HepG2 (cell line): ENCODE measurements at regions not wholly inside any gene's neighbourhood (a gene's known extent, or its start where the extent isn't known, plus 50 kb on each side); places are given as distances from the start of the nearest gene placed in this dataset.

Experiments used
- ATAC-seq: fragments of 200-7000 bp; cut with Tn5 transposase; 3 replicates; pipeline ENCODE4 v1.9.1; 2020; ENCODE audit warnings: mild to moderate bottlenecking, moderate library complexity
- BruUV-seq: library from RNA; stranded (reverse); fragments of 400-500 nt; replicated peaks from 2 replicates; lab custom pipeline; 2021; lab: Mats Ljungman, UMichigan
- CTCF ChIA-PET: fragments of 300-600 bp; formaldehyde crosslinking; extraction: SDS; loops from one replicate; lab custom pipeline; 2021; ENCODE audit warnings: low total read pairs, inconsistent platforms, low intra/inter-chr PET ratio; lab: Yijun Ruan, JAX
- POLR2A ChIA-PET: fragments of 350-600 bp; sonication (Branson Sonifier 250); formaldehyde crosslinking; loops from one replicate; lab custom pipeline; 2020; ENCODE audit warnings: antibody characterized with exemption, inconsistent platforms; lab: Yijun Ruan, JAX
- DNase-seq: peaks from one replicate; pipeline ENCODE4 v3.0.0-alpha.2; 2015; ENCODE audit warnings: low spot score
- FAIRE-seq: peaks from 3 replicates; lab custom pipeline; 2011; peaks lifted over from hg19 to GRCh38; lab: Jason Lieb, UNC
- H2AFZ ChIP-seq: one replicate; pipeline ENCODE4 v1.6.1; 2011; ENCODE audit warnings: low read length, inconsistent platforms
- H3K27ac ChIP-seq: fragments of 300-600 bp; 3 replicates; pipeline ENCODE4 v1.8.0; 2011; ENCODE audit warnings: mixed run types, mild to moderate bottlenecking, mixed read lengths, low read length, inconsistent platforms; ENCODE audit not compliant: insufficient read depth; ENCODE audit errors: extremely low read length
- H3K27me3 ChIP-seq, 2 experiments: fragments of 200-600 bp in 1 of 2; 2 replicates in 1 of 2; 3 replicates in 1 of 2; pipeline versions ENCODE4 v1.6.0 to v1.8.0; 2011; ENCODE audit warnings: low read length in 2 of 2, mild to moderate bottlenecking in 2 of 2, moderate library complexity in 2 of 2, inconsistent platforms in 1 of 2; ENCODE audit not compliant: insufficient read depth in 2 of 2, control insufficient read depth in 1 of 2
- H3K36me3 ChIP-seq, 2 experiments: fragments of 200-600 bp in 1 of 2; replicated peaks in 1 of 2; 2 replicates in 1 of 2; 3 replicates in 1 of 2; pipeline versions ENCODE4 v1.5.1 to v1.8.0; 2011; ENCODE audit warnings: low read length in 2 of 2, inconsistent platforms in 1 of 2; ENCODE audit not compliant: insufficient read depth in 2 of 2, control insufficient read depth in 1 of 2
- H3K4me1 ChIP-seq: 2 replicates; pipeline ENCODE4 v1.5.1; 2012; ENCODE audit warnings: low read length, inconsistent platforms; ENCODE audit not compliant: insufficient read depth
- H3K4me2 ChIP-seq: 2 replicates; pipeline ENCODE4 v1.6.0; 2011; ENCODE audit warnings: low read depth, low read length, inconsistent platforms
- H3K4me3 ChIP-seq, 3 experiments: fragments of 200-600 bp in 1 of 3; sonication (generic), shearing (Covaris generic) in 1 of 3; replicated peaks in 1 of 3; 2 replicates each; pipeline ENCODE4 v1.5.1; 2011 to 2016; ENCODE audit warnings: low read length in 3 of 3, inconsistent platforms in 2 of 3, low read depth in 2 of 3, mild to moderate bottlenecking in 2 of 3, control low read depth in 1 of 3, mixed read lengths in 1 of 3; ENCODE audit not compliant: insufficient read depth in 1 of 3
- H3K79me2 ChIP-seq: one replicate; pipeline ENCODE4 v1.6.1; 2011; ENCODE audit warnings: low read length, inconsistent platforms; ENCODE audit not compliant: insufficient read depth
- H3K9ac ChIP-seq: 2 replicates; pipeline ENCODE4 v1.6.0; 2011; ENCODE audit warnings: mild to moderate bottlenecking, low read depth, low read length, inconsistent platforms; ENCODE audit not compliant: insufficient read depth
- H3K9me3 ChIP-seq: 2 replicates; pipeline ENCODE4 v1.5.1; 2012; ENCODE audit warnings: mild to moderate bottlenecking, low read length
- H4K20me1 ChIP-seq: 2 replicates; pipeline ENCODE4 v1.6.0; 2011; ENCODE audit warnings: inconsistent platforms, mild to moderate bottlenecking, low read length, moderate library complexity; ENCODE audit not compliant: insufficient read depth
- ARHGAP35 ChIP-seq: sonication (generic); formaldehyde crosslinking; IDR thresholded peaks from 2 replicates; pipeline ENCODE4 v1.9.0; 2022; ENCODE audit warnings: mild to moderate bottlenecking, inconsistent platforms, moderate library complexity, missing genetic modification reagents, borderline replicate concordance
- ATAD3A ChIP-seq: sonication (generic); formaldehyde crosslinking; IDR thresholded peaks from 2 replicates; pipeline ENCODE4 v1.4.0; 2020; ENCODE audit warnings: missing genetic modification reagents
- ESRRA ChIP-seq: sonication (generic); formaldehyde crosslinking; IDR thresholded peaks from 2 replicates; pipeline ENCODE4 v1.5.1; 2020; ENCODE audit warnings: mild to moderate bottlenecking, low read depth, missing genetic modification reagents
- KMT2B ChIP-seq: IDR thresholded peaks from 2 replicates; pipeline ENCODE4 v1.6.1; 2016; ENCODE audit warnings: missing genetic modification reagents, missing compliant biosample characterization
- POLR2G ChIP-seq: fragments of 200-400 bp; formaldehyde crosslinking; IDR thresholded peaks from 2 replicates; pipeline ENCODE4 v1.6.1; 2018; ENCODE audit warnings: mild to moderate bottlenecking, low read depth, low read length, moderate library complexity
- ZNF790 ChIP-seq: sonication (generic); formaldehyde crosslinking; IDR thresholded peaks from 2 replicates; pipeline ENCODE4 v1.8.0; 2022; ENCODE audit warnings: missing genetic modification reagents, mild to moderate bottlenecking, borderline replicate concordance
- WGBS: methylation state at CpG from one replicate; pipeline ENCODE4 v1.1.6; 2017; ENCODE audit warnings: low lambda C conversion rate; 5-methylcytosine and 5-hydroxymethylcytosine counted together
- in situ Hi-C: cut with HindIII; loops from 2 replicates; pipeline ENCODE4 v1.10.0; 2017; ENCODE audit warnings: low pct_unique_long_range_greater_than_20kb; ENCODE audit not compliant: extremely low pct_ligation_motif_present
- intact Hi-C: fragments of 100-400 bp; cut with micrococcal nuclease; formaldehyde crosslinking; loops from one replicate; pipeline ENCODE4 v1.10.0; 2022; ENCODE audit not compliant: unreplicated experiment
- TF ChIP-seq, protein P1 (sequence below): IDR thresholded peaks from 2 replicates; pipeline ENCODE4 v1.6.1; 2016; ENCODE audit warnings: missing biosample characterization, missing genetic modification reagents, low read depth
- TF ChIP-seq, protein P2 (sequence below): sonication (generic); formaldehyde crosslinking; IDR thresholded peaks from 2 replicates; pipeline ENCODE4 v1.4.0; 2020; ENCODE audit warnings: missing genetic modification reagents, low read depth, mild to moderate bottlenecking, borderline replicate concordance
- TF ChIP-seq, protein P3 (sequence below): sonication (generic); formaldehyde crosslinking; IDR thresholded peaks from 2 replicates; pipeline ENCODE4 v1.5.0; 2020; ENCODE audit warnings: mild to moderate bottlenecking, missing genetic modification reagents
- TF ChIP-seq, protein P4 (sequence below): sonication (generic); formaldehyde crosslinking; IDR thresholded peaks from 2 replicates; pipeline ENCODE4 v1.4.0; 2020; ENCODE audit warnings: mild to moderate bottlenecking, missing genetic modification reagents

DNA sequence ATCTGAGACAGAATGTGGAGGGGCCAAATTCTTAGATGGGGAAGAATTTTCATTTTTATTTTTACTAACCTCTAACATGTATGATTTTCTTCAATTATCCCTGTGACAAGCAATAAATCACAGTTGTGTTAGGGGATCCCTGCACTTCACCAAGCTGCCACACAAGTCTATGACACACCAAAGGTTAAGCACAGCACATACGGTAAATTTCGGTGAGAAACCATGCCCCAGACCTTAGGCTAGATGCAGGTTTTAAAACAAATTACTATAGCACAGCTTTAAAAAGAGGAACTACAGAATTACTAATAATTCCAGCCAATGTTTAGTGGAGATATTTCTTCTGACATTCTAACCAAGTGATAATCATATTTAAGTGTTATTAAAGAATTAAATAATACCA, 175.7 kb upstream of the RORB start (continued):
- TF ChIP-seq KMT2B (CRISPR knock-in tag), result no peak
- TF ChIP-seq, protein P1, sequence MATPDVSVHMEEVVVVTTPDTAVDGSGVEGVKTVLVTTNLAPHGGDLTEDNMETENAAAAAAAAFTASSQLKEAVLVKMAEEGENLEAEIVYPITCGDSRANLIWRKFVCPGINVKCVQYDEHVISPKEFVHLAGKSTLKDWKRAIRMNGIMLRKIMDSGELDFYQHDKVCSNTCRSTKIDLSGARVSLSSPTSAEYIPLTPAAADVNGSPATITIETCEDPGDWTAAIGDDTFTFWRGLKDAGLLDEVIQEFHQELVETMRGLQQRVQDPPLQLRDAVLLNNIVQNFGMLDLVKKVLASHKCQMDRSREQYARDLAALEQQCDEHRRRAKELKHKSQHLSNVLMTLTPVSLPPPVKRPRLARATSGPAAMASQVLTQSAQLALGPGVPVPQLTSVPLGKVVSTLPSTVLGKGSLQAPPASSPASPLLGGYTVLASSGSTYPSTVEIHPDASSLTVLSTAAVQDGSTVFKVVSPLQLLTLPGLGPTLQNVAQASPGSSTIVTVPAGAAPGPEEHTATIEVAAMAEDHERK (CRISPR knock-in tag), result no peak
- TF ChIP-seq POLR2G, result no peak
- no peak for TF ChIP-seq ATAD3A (CRISPR knock-in tag)
- TF ChIP-seq, protein P2, sequence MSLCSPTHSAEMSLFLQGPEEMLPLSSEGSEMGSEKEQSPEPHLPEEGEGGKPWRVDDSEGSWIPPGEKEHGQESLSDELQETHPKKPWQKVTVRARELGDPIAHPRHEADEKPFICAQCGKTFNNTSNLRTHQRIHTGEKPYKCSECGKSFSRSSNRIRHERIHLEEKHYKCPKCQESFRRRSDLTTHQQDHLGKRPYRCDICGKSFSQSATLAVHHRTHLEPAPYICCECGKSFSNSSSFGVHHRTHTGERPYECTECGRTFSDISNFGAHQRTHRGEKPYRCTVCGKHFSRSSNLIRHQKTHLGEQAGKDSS, result no peak
- no peak for TF ChIP-seq ARHGAP35 (CRISPR knock-in tag)
- TF ChIP-seq, protein P3, sequence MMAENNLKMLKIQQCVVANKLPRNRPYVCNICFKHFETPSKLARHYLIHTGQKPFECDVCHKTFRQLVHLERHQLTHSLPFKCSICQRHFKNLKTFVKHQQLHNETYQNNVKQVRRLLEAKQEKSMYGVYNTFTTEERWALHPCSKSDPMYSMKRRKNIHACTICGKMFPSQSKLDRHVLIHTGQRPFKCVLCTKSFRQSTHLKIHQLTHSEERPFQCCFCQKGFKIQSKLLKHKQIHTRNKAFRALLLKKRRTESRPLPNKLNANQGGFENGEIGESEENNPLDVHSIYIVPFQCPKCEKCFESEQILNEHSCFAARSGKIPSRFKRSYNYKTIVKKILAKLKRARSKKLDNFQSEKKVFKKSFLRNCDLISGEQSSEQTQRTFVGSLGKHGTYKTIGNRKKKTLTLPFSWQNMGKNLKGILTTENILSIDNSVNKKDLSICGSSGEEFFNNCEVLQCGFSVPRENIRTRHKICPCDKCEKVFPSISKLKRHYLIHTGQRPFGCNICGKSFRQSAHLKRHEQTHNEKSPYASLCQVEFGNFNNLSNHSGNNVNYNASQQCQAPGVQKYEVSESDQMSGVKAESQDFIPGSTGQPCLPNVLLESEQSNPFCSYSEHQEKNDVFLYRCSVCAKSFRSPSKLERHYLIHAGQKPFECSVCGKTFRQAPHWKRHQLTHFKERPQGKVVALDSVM (CRISPR knock-in tag), result no peak
- TF ChIP-seq ESRRA (CRISPR knock-in tag), result no peak

DNA sequence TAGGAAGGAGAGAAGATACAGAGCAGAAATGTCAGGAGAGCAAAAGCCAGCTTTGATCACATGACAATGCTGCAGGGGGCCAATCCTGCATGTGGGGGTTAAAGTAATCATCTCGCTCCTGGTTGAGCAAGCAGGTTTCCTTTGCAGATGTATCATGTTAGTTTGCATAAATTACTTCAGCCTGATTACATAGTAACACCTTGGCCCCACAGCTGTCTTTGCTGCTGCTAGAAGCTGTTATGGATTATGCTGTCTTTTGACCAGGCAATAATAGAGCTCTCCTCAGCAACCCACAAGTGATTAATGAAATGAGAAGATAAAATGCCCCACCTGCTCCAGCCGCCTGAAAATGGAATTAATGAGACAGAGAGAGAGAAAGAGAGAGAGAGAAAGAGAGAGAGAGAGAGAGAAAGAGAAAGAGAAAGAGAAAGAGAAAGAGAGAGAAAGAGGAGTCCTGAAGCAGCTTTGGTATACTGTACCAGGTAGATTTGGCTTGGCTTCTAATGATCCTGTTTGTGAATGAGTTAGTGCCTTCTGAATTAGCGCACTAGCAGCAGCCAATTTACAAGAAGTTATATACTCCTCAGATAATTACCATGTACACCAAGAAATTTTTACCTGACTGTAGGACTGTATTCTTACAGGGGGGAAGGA, 174.3 kb upstream of the RORB start:
- in situ Hi-C loops (no loop called here), intact Hi-C loops (no loop called here)
- Histone ChIP-seq H3K4me2 (no peak overlapping the region), H3K9ac (no peak overlapping the region), H3K27ac (no peak overlapping the region), H3K4me1 (no peaks in the 10 kb centered on the region), H2AFZ (no peak overlapping the region), H3K36me3 (no peaks in the 10 kb centered on the region), H4K20me1 (no peaks in the 10 kb centered on the region), H3K27me3 (no peaks in the 10 kb centered on the region), H3K9me3 (no peaks in the 10 kb centered on the region), H3K79me2 (no peaks in the 10 kb centered on the region), H3K4me3 (no peak overlapping the region)
- FAIRE-seq, result no peak
- 45% methylated on average over 2 of the region's 3 CpGs for WGBS
- ChIA-PET CTCF (no interaction called here), POLR2A (no interaction called here)
- ATAC-seq, result no peak
- BruUV-seq, result no TSS peak
- no peak for DNase-seq
- no peak for TF ChIP-seq ZNF790 (CRISPR knock-in tag)
- TF ChIP-seq, protein P4, sequence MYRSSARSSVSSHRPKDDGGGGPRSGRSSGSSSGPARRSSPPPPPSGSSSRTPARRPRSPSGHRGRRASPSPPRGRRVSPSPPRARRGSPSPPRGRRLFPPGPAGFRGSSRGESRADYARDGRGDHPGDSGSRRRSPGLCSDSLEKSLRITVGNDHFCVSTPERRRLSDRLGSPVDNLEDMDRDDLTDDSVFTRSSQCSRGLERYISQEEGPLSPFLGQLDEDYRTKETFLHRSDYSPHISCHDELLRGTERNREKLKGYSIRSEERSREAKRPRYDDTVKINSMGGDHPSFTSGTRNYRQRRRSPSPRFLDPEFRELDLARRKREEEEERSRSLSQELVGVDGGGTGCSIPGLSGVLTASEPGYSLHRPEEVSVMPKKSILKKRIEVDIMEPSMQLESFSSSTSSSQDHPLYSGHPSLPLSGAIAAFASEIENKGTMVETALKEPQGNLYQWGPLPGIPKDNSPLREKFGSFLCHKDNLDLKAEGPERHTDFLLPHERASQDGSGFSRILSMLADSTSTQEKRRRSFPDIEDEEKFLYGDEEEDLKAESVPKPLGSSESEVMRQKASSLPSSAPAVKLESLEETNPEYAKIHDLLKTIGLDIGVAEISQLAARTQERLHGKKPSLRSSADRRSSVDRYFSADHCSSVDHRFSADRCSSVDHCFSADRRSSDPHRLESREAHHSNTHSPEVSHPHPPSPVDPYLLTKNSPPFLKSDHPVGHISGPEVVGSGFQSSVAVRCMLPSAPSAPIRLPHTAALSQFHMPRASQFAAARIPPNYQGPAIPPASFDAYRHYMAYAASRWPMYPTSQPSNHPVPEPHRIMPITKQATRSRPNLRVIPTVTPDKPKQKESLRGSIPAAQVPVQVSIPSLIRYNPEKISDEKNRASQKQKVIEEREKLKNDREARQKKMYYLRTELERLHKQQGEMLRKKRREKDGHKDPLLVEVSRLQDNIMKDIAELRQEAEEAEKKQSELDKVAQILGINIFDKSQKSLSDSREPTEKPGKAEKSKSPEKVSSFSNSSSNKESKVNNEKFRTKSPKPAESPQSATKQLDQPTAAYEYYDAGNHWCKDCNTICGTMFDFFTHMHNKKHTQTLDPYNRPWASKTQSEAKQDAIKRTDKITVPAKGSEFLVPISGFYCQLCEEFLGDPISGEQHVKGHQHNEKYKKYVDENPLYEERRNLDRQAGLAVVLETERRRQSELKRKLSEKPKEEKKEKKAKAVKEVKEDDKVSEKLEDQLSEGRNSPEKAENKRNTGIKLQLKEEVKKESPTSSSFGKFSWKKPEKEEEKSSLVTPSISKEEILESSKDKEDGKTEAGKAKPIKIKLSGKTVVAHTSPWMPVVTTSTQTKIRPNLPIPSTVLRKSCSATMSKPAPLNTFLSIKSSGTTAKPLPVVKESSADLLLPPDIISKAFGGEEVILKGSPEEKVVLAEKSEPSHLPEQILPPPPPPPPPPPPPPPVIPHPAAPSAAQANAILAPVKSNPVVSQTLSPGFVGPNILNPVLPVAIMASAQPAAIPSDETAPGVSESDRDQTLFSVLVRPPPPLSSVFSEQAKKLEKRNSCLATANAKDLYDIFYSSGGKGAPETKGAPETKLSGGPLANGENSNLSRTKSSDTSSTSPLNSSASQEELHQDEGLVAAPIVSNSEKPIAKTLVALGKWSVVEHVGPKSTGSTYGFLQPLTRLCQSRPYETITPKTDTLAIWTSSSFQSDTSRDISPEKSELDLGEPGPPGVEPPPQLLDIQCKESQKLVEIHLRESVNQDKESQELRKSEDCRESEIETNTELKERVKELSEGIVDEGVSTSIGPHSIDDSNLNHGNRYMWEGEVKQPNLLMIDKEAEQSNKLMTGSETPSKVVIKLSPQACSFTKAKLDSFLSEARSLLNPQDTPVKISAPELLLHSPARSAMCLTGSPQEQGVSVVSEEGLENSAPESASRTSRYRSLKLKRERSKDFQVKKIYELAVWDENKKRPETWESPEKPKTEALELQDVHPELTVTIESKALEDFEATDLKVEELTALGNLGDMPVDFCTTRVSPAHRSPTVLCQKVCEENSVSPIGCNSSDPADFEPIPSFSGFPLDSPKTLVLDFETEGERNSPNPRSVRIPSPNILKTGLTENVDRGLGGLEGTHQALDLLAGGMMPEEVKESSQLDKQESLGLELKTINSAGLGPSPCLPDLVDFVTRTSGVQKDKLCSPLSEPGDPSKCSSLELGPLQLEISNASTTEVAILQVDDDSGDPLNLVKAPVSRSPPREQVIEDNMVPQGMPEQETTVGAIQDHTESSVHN, result no peak
